ENCODE measurements at regions not wholly inside any gene's neighbourhood (a gene's known extent, or its start where the extent isn't known, plus 50 kb on each side); places are given as distances from the start of the nearest gene placed in this dataset.

DNA sequence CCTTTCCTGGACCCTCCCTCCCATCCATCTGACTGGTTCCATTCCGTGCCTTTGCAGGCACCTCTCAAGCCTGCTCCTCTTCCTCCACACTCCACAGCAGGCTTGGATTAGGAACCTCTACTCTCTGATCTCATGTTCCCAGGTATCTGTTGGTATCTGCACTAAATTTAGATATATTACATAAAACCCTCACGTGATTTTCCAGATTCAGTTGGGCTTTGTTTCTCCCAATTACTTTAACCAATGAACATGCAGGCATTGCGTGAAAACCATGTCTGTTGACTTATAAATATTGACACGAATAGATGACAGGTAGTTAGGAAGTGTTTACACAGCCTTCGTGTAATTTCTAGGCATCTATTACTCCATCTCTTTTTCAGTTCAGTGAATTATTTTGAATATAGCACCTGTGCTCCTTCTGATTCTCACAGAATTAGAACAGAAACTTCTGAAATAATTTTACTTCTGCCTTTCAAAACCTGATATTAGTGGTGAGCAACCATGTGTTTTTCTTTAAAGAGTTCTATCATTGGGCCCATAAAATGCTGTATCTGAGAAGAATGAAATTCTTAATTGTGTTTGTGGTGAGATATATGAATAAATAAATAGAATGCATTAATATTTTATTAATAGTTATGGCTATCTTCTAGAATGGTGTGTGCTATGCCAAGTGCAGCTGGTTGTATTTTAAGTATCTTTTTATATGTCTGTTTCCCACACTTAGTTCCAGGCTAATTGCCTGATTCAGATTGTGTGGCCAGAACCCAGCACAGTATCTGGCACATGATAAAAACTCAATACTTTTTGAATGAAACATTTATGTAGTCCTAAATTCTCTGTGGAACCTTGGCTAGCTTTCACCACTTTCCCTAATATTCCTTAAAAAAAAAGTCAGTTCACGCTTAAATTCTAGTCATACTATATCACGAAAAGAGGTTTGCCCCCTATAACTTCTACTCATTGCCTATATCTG, 304.8 kb downstream of the QDPR start:
- Mint-ChIP-seq H3K4me3 (no peak overlapping the region), H3K27me3 (peaks cover 22% of the 10 kb centered on the region)

DNA sequence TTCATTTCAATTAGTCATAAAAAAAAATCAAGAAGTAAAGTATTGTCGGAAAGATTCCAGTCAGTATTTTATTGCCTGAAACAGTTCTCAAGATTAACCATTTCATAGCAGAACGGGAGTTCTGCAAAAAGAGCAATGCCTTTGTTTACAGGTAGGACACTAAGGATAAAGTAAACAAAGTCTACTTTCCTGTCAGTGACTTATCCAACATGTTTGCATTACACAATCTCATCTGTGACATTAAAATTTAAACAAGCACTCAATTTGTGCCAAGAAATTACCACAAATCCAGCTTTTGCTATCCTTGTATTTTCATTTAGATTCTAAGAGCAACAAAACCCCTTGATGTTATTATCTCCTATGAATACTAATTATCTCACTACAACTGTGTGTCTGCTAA, 306.5 kb upstream of the LDB2 start:
- Mint-ChIP-seq H3K36me3 (ENCODE audit: low read depth) (no peaks in the 10 kb centered on the region), H3K27ac (no peak overlapping the region), H3K27me3 (peaks cover 21% of the 10 kb centered on the region), H3K9me3 (peaks cover 10% of the 10 kb centered on the region), H3K4me3 (no peak overlapping the region), H3K4me1 (ENCODE audit: low read depth) (no peaks in the 10 kb centered on the region)

More for the DNA sequence above, 304.8 kb downstream of the QDPR start:
- H3K36me3 Mint-ChIP-seq (ENCODE audit: low read depth) = no peaks in the 10 kb centered on the region
- H3K27ac Mint-ChIP-seq = no peak overlapping the region
- peaks cover 10% of the 10 kb centered on the region for H3K9me3 Mint-ChIP-seq
- H3K4me1 Mint-ChIP-seq (ENCODE audit: low read depth) = no peaks in the 10 kb centered on the region

DNA sequence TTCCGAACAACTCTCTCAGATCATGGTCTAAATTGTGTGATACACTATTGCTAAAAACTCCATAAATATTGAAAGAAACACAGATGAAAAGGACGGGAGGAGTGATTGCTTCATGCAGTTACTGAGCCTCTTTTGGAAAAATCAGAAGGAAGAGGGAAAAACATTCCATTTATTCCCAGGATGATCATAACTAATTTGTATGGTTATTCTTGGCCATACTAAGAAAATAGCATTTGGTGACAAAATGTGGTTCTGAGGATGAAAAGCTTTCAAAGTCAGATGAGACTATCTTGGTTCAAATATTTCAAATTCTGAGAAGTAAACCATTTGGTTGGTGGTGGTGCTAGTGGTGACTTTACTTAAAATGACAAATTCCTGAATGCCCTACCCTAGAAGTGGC, 305.4 kb upstream of the LDB2 start:
- Mint-ChIP-seq H3K9me3 (peaks cover 10% of the 10 kb centered on the region), H3K4me3 (no peak overlapping the region)

DNA sequence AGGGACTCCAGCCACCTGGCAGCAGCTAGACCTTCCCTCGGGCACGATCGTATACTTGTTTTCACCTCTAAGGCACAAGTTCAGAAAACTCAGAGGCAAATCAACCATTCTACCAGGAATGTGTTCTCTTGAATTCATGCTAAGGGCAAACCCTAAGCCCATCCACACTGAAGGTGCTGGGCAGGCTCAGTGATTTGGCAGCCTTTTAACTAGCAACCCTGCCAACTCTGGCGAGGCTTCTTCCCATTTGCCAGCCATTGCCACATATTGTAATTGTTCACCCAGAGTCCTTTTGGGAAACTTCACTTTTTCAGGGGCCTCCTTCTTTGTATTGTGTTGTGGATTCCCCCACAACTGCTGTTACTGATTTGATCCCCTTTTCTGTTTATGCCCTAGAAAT, 298.6 kb upstream of the LDB2 start:
- Mint-ChIP-seq H3K27ac (no peak overlapping the region), H3K36me3 (ENCODE audit: low read depth) (no peaks in the 10 kb centered on the region), H3K4me3 (no peak overlapping the region), H3K27me3 (peaks cover 5% of the 10 kb centered on the region), H3K9me3 (no peaks in the 10 kb centered on the region), H3K4me1 (ENCODE audit: low read depth) (no peaks in the 10 kb centered on the region)

More for the DNA sequence above, 305.4 kb upstream of the LDB2 start:
- Mint-ChIP-seq H3K27me3 (peaks cover 23% of the 10 kb centered on the region), H3K4me1 (ENCODE audit: low read depth) (no peaks in the 10 kb centered on the region), H3K36me3 (ENCODE audit: low read depth) (no peaks in the 10 kb centered on the region), H3K27ac (no peak overlapping the region)

DNA sequence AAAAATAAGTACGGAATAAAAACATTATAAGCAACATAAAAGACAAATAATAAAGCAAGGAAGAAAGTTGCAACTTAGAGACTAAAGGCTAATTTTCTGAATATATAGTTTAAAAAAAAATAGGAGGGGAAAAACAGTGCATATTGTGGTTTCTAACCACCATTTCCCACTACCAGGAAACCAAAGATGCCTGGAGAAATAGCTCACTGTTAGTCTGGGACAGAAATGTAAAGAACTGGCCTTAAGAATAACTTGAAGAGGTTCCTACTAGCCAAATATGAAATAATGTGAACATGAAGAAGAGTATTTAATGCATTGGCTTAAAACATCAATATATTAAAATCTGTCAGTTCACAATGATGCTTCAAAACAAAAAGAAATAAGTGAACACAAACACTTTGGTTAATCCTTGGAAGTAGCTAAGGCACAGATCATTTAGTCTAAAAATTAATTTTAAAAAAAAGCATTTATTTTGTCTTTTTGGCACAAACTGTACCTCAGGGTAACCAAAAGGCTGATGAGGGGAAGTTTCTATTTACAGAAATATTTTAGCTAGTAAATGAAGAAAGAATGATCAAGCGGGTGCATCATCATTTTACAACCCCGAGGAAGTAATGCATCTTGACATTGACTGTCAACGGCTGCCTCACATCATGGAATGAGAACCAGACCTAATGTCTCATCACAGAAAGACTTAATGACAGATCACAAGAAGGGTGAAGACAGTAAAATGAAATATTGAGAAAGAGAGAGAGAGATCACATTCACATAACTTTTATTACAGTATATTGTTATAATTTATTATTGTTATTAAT, 297.2 kb upstream of the LDB2 start:
- Mint-ChIP-seq H3K36me3 (ENCODE audit: low read depth) (no peaks in the 10 kb centered on the region), H3K27ac (no peak overlapping the region), H3K9me3 (no peaks in the 10 kb centered on the region), H3K4me3 (no peak overlapping the region), H3K4me1 (ENCODE audit: low read depth) (no peaks in the 10 kb centered on the region), H3K27me3 (peaks cover 3% of the 10 kb centered on the region)

DNA sequence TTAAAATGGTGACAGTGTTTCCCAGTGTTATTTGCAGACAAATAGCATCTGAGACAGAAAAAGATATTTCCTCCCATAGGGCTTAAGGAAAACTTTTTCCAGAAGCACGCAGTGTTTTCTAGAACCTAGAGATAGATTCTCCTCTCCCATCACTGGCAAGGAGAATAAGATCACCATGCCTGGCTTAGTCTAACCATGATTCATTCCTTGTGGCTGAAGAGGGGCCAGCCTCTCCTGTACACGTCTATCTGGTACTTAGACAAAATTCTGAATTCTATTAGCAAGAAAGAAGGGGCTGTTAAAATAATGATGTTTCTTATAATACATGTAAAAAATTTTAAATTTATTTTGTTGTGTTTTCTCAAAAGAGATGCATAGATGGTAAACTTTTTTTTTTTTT, 296.1 kb upstream of the LDB2 start:
- Mint-ChIP-seq H3K9me3 (no peaks in the 10 kb centered on the region), H3K4me3 (no peak overlapping the region), H3K4me1 (ENCODE audit: low read depth) (no peaks in the 10 kb centered on the region), H3K36me3 (ENCODE audit: low read depth) (no peaks in the 10 kb centered on the region), H3K27me3 (peaks cover 3% of the 10 kb centered on the region), H3K27ac (no peak overlapping the region)

DNA sequence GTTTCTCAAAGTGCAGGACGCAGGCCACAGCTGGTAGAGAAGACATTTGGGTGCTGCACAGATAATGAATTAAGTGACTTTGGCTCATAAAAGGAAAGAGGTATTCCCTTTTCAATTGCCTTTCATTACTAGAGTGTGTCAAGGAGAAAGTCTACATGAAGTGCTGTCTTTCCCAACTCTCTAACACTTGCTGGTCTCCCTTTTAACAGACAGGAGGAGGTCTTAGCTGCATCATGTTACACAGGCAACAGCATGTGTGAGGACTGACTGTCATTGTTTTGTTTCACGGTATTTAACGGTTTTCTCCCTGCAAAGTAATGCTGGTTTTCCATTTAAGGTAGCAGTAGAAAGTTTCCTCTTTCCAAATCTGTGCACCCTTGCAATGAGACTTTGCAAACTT, 291.3 kb upstream of the LDB2 start:
- Mint-ChIP-seq H3K9me3 (no peaks in the 10 kb centered on the region), H3K27ac (no peak overlapping the region), H3K36me3 (ENCODE audit: low read depth) (no peaks in the 10 kb centered on the region), H3K27me3 (peaks cover 7% of the 10 kb centered on the region), H3K4me1 (ENCODE audit: low read depth) (no peaks in the 10 kb centered on the region), H3K4me3 (no peak overlapping the region)

DNA sequence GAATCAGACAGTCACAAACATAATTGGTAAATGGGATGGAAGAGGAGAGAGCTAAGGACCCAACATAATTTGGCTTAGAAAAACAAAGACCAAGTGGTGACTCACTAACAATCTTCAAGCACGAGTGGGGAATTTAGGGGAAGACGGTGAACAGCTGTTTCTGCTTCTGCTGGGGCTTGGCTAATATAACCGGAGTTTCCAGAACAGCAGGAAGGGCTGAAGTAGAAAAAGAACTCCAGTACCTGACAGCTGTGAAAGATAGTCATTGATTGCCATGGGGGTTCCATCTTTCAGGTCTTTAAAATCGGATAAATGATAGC, 290.9 kb upstream of the LDB2 start:
- Mint-ChIP-seq H3K9me3 (no peaks in the 10 kb centered on the region), H3K27me3 (peaks cover 7% of the 10 kb centered on the region), H3K36me3 (ENCODE audit: low read depth) (no peaks in the 10 kb centered on the region), H3K27ac (no peak overlapping the region), H3K4me1 (ENCODE audit: low read depth) (no peaks in the 10 kb centered on the region), H3K4me3 (no peak overlapping the region)

DNA sequence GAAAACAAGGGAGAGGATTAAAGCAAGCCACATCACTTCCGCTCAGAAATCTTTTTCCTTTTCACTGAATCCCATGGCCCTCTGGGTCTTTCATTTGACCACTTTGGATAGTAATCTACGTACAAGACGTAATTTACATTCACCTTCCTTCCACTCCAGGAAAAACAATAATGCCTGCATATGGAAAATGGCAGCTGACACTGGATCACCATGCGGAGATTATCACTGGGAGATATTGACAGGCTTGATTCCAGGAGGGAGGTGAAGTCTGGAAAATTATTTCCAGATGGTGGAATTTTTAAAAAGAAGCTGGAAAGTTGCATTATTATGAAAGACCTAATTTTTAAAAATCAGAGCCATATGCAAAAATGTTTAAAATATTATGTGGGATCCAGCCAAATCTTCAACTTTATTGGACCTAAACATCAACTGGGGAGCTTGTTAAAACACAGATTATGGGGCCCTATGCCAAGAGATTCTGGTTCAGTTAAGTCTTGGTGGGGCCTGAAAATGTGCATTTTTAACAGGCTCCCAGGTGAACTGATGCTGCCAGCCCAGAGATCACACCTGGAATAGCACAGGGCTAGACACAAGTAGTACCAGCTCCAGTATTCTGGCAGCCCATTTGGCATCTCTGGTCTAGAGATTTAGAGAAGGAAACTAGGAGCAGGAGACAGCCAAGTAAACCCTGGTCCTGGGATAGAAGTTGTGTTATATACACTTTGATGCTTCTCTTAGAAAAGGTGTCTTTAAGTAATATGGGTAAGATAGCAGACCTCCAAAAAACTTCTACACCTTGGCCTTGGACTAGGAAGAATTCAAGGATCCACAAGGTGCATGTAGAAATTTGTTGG, 290.3 kb upstream of the LDB2 start:
- no peaks in the 10 kb centered on the region for H3K9me3 Mint-ChIP-seq
- H3K4me1 Mint-ChIP-seq (ENCODE audit: low read depth) = no peaks in the 10 kb centered on the region

DNA sequence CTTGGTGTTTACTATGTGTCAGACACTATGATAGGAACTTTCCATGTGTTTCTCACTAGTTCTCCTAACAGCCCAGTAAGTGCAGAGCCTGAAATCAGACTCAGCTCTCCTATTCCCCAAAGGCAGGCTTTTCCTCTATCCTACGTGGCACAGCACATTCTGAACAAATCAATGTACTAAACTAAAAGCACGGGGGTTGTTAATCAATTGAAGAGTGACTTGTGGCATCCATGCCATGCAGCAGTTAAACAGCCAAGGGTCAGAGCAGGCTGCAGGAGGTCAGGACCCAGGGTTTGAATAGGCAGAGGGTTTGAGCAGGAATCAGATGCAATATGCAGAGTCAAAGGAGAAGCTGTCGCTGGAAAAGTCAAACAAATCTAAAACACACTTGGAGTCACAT, 289.7 kb upstream of the LDB2 start:
- Mint-ChIP-seq H3K9me3 (no peaks in the 10 kb centered on the region), H3K36me3 (ENCODE audit: low read depth) (no peaks in the 10 kb centered on the region), H3K27me3 (peaks cover 7% of the 10 kb centered on the region), H3K4me1 (ENCODE audit: low read depth) (no peaks in the 10 kb centered on the region), H3K27ac (no peak overlapping the region), H3K4me3 (no peak overlapping the region)

More for the DNA sequence above, 290.3 kb upstream of the LDB2 start:
- Mint-ChIP-seq H3K27ac (no peak overlapping the region), H3K4me3 (no peak overlapping the region), H3K36me3 (ENCODE audit: low read depth) (no peaks in the 10 kb centered on the region), H3K27me3 (peaks cover 7% of the 10 kb centered on the region)

DNA sequence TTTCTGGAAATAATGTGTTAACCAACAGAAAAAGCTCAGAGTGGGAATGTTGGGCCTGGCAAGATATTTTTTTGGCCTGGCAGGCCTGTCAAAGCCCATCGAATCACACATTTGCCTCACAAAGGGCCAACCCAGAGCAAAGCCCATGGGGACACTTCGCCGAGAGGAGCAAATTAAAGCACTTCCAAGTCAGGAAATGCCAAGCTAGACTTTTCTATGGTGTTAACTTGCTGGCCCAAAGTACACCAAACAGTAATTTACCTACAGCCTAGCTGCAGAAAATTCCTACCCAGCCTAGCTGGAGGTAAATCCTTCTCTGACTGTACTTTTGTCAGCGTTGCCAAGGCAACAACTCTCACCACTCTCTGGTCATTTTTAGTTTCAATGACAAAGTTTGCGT, 288.6 kb upstream of the LDB2 start:
- Mint-ChIP-seq H3K27me3 (peaks cover 7% of the 10 kb centered on the region), H3K4me1 (ENCODE audit: low read depth) (no peaks in the 10 kb centered on the region), H3K9me3 (no peaks in the 10 kb centered on the region), H3K27ac (no peak overlapping the region), H3K4me3 (no peak overlapping the region), H3K36me3 (ENCODE audit: low read depth) (no peaks in the 10 kb centered on the region)

DNA sequence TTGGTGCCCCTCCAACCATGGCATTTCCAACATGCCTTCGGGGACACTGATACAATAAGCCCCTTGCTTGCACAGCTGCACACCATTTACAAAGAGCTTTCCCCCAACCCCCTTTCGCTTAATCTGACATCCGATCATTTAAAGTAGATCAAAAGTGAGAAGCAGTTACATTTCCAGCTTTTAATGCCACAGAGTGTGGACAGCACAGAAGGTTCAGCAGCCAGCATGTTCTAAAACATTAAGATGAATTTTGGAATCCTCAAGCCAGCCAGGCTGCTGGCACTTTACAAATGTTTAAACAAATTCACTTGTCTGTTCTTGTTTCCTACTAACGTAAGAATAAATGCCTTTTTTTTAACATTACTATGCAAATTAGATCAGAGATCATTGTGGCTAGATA, 284.4 kb upstream of the LDB2 start:
- H3K27ac Mint-ChIP-seq = no peak overlapping the region
- peaks cover 3% of the 10 kb centered on the region for H3K27me3 Mint-ChIP-seq
- no peaks in the 10 kb centered on the region for H3K9me3 Mint-ChIP-seq
- no peaks in the 10 kb centered on the region for H3K4me1 Mint-ChIP-seq (ENCODE audit: low read depth)
- no peaks in the 10 kb centered on the region for H3K36me3 Mint-ChIP-seq (ENCODE audit: low read depth)
- no peak overlapping the region for H3K4me3 Mint-ChIP-seq

DNA sequence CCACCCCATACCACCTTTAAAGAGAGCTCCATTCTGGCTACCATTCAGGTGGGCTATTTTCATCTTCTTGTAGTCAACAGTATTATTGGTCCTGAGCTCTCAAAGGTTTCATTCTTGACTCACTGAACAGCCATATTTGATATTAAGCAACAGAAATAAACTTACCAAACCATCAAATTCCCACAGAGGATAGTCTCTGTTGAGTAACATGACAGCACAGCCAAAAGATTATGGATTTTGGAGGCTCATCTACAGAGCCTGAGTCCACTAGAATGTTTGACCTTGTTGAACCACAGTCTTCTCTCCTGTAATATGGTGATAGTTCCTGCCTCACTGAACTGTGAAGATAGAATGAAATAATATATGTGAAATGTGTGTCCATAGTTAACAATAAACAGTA, 276.3 kb upstream of the LDB2 start:
- no peaks in the 10 kb centered on the region for H3K9me3 Mint-ChIP-seq
- no peaks in the 10 kb centered on the region for H3K4me1 Mint-ChIP-seq (ENCODE audit: low read depth)
- no peaks in the 10 kb centered on the region for H3K27me3 Mint-ChIP-seq
- H3K36me3 Mint-ChIP-seq (ENCODE audit: low read depth) = no peaks in the 10 kb centered on the region
- no peak overlapping the region for H3K27ac Mint-ChIP-seq
- no peak overlapping the region for H3K4me3 Mint-ChIP-seq

DNA sequence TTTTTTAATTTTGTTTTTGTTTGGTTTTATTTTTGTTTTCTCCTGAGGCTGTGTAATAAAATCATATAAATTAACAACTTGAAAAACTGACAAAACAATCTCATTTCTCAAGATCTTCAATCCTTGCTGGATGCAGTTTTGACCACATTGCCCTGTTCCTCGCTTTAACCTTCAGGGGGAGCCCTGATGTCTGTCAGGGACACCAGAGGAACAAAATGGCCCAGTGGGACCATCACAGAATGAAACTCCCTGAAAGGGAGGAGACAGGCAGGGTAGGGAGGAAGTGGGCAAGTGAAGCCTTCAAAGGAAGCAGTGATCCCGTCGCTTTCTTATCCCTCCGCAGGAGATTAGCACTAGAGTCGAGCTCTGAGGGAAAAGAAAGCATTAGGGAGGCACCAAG, 274.9 kb upstream of the LDB2 start:
- H3K9me3 Mint-ChIP-seq = no peaks in the 10 kb centered on the region
- H3K4me3 Mint-ChIP-seq = no peak overlapping the region
- H3K36me3 Mint-ChIP-seq (ENCODE audit: low read depth) = no peaks in the 10 kb centered on the region
- no peaks in the 10 kb centered on the region for H3K4me1 Mint-ChIP-seq (ENCODE audit: low read depth)
- H3K27ac Mint-ChIP-seq = no peak overlapping the region
- no peaks in the 10 kb centered on the region for H3K27me3 Mint-ChIP-seq

DNA sequence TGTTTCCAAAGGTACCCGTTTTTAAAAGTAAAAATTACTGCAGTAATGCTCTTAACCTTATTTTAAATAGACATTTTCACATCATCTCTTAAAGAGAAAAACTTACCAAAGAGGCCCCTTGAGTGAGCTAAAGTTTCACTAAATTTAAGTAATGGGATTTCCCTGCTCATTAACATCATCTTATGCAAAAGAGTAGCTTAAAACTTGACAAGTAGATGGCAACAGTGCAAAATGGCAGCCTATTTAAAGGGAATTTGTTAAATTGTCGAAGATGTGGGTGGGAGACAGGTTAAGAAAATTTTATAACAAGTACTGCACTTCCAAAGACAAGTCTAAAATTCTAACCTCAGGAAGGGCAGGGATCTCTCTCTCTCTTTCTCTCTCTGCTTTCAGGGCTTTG, 271.7 kb upstream of the LDB2 start:
- no peaks in the 10 kb centered on the region for H3K4me1 Mint-ChIP-seq (ENCODE audit: low read depth)
- H3K27me3 Mint-ChIP-seq = peaks cover 4% of the 10 kb centered on the region
- no peak overlapping the region for H3K4me3 Mint-ChIP-seq
- H3K9me3 Mint-ChIP-seq = no peaks in the 10 kb centered on the region
- H3K27ac Mint-ChIP-seq = no peak overlapping the region
- H3K36me3 Mint-ChIP-seq (ENCODE audit: low read depth) = no peaks in the 10 kb centered on the region
